ENCODE measurements at regions not wholly inside any gene's neighbourhood (a gene's known extent, or its start where the extent isn't known, plus 50 kb on each side); places are given as distances from the start of the nearest gene placed in this dataset.

GRCh38 chr16:51497541-51498211 lies 346.6 kb upstream of the SALL1 start:
- no peak for DNase-seq (ENCODE audit: low read depth)
- no peak for TF ChIP-seq CTCF (IDR thresholded peaks at IDR 0.05; ENCODE audit: insufficient read depth, low read depth, low read length)
- no peak overlapping the region for H3K4me3 ChIP-seq (ENCODE audit: low read depth, low read length)

GRCh38 chr16:51490866-51491265 lies 339.8 kb upstream of the SALL1 start:
- no peak for TF ChIP-seq CTCF (IDR thresholded peaks at IDR 0.05; ENCODE audit: insufficient read depth, low read depth, low read length)
- DNase-seq (ENCODE audit: low read depth): no peak
- no peak overlapping the region for H3K4me3 ChIP-seq (ENCODE audit: low read depth, low read length)

- no peak for TF ChIP-seq CTCF (IDR thresholded peaks at IDR 0.05; ENCODE audit: insufficient read depth, low read depth, low read length)
- H3K4me3 ChIP-seq (ENCODE audit: low read depth, low read length): no peak overlapping the region
- no peak for DNase-seq (ENCODE audit: low read depth)
These were observed 336.8 kb upstream of the SALL1 start for GRCh38 chr16:51487880-51488279.

- no peak for TF ChIP-seq CTCF (IDR thresholded peaks at IDR 0.05; ENCODE audit: insufficient read depth, low read depth, low read length)
- no peak for DNase-seq (ENCODE audit: low read depth)
- no peak overlapping the region for H3K4me3 ChIP-seq (ENCODE audit: low read depth, low read length)
These were observed 323.5 kb upstream of the SALL1 start for GRCh38 chr16:51474414-51475091.

GRCh38 chr16:51473091-51473490 lies 322.0 kb upstream of the SALL1 start:
- DNase-seq (ENCODE audit: low read depth): peak; percentile 24
- H3K4me3 ChIP-seq (ENCODE audit: low read depth, low read length): no peak overlapping the region
- no peak for TF ChIP-seq CTCF (IDR thresholded peaks at IDR 0.05; ENCODE audit: insufficient read depth, low read depth, low read length)

- DNase-seq (ENCODE audit: low read depth): no peak
- TF ChIP-seq CTCF (IDR thresholded peaks at IDR 0.05; ENCODE audit: insufficient read depth, low read depth, low read length): no peak
- H3K4me3 ChIP-seq (ENCODE audit: low read depth, low read length): no peak overlapping the region
These were observed 319.4 kb upstream of the SALL1 start for GRCh38 chr16:51470492-51470891.
